Gastroesophageal sphincter (tissue), 4 donors: ENCODE measurements at regions not wholly inside any gene's neighbourhood (a gene's known extent, or its start where the extent isn't known, plus 50 kb on each side); places are given as distances from the start of the nearest gene placed in this dataset.

Source experiments
- ATAC-seq: fragments of 150-250 bp; one replicate; pipeline ENCODE4 v1.9.1; 2016; ENCODE audit warnings: mild to moderate bottlenecking, moderate library complexity
- H3K27ac ChIP-seq, 4 donors: fragments of 200-600 bp; sonication (generic) in 3 of 4; 1 replicate in 3 of 4; 2 replicates in 1 of 4; pipeline ENCODE4 v1.5.1; 2016 to 2019
- H3K27me3 ChIP-seq: fragments of 200-600 bp; sonication (generic); one replicate; pipeline ENCODE4 v1.5.1; 2019
- H3K36me3 ChIP-seq, 2 donors: fragments of 200-600 bp; sonication (generic); one replicate each; pipeline ENCODE4 v1.5.1; 2019; ENCODE audit warnings: control low read depth in 1 of 2
- H3K4me1 ChIP-seq, 3 donors: fragments of 200-600 bp; sonication (generic); 1 replicate in 2 of 3; 2 replicates in 1 of 3; pipeline ENCODE4 v1.5.1; 2016 to 2019; ENCODE audit warnings: control low read depth in 2 of 3
- H3K4me3 ChIP-seq, 2 donors: fragments of 200-600 bp; sonication (generic); one replicate each; pipeline ENCODE4 v1.5.1; 2019; ENCODE audit warnings: mild to moderate bottlenecking in 1 of 2, moderate library complexity in 1 of 2
- H3K9me3 ChIP-seq, 3 donors: fragments of 200-600 bp; sonication (generic); one replicate each; pipeline ENCODE4 v1.5.1; 2017 to 2019; ENCODE audit warnings: control low read depth in 2 of 3
- CTCF ChIP-seq, 4 experiments: fragments of 200-600 bp in 2 of 4; fragments of 450-650 bp in 2 of 4; sonication (generic) in 1 of 4; IDR thresholded peaks; one replicate each; pipeline ENCODE4 v1.5.1; 2017 to 2019; ENCODE audit warnings: antibody characterized with exemption in 4 of 4, mild to moderate bottlenecking in 2 of 4, moderate library complexity in 2 of 4
- EP300 ChIP-seq: sonication (generic); formaldehyde crosslinking; IDR thresholded peaks from one replicate; pipeline ENCODE4 v1.6.1; 2017; ENCODE audit warnings: antibody characterized with exemption, mild to moderate bottlenecking
- POLR2A ChIP-seq, 2 donors: fragments of 450-650 bp; IDR thresholded peaks; one replicate each; pipeline ENCODE4 v1.6.1; 2017; ENCODE audit warnings: antibody characterized with exemption in 2 of 2, mild to moderate bottlenecking in 2 of 2, moderate library complexity in 1 of 2
- POLR2AphosphoS5 ChIP-seq: sonication (generic); formaldehyde crosslinking; IDR thresholded peaks from one replicate; pipeline ENCODE4 v1.6.1; 2017; ENCODE audit warnings: antibody characterized with exemption
- WGBS, 2 donors: methylation state at CpG; one replicate each; pipeline ENCODE4 v1.1.5; 2018; ENCODE audit warnings: low coverage in 1 of 2; 5-methylcytosine and 5-hydroxymethylcytosine counted together

- H3K27me3 ChIP-seq = no peaks in the 10 kb centered on the region
- no peaks in the 10 kb centered on the region for H3K9me3 ChIP-seq
- 81 to 92% methylated on average over 3 to 8 of the region's 14 CpGs for WGBS, 2 donors
- peaks cover 0 to 9% of the 10 kb centered on the region in 2 donors for H3K36me3 ChIP-seq
- TF ChIP-seq POLR2A (IDR thresholded peaks at IDR 0.05) = no peak
- TF ChIP-seq POLR2AphosphoS5 = no peak
- TF ChIP-seq CTCF (IDR thresholded peaks at IDR 0.05) = no peak
- H3K4me3 ChIP-seq = no peak overlapping the region
- no peak for ATAC-seq
- no peaks in the 10 kb centered on the region for H3K4me1 ChIP-seq
- H3K27ac ChIP-seq = no peak overlapping the region
Observed at GRCh38 chr5:1961304-1961946, 78.7 kb upstream of the IRX4 start.

GRCh38 chr5:1960595-1961303 is 78.0 kb upstream of the IRX4 start:
- peaks cover 0 to 9% of the 10 kb centered on the region in 2 donors for H3K36me3 ChIP-seq
- H3K27ac ChIP-seq = no peak overlapping the region
- H3K9me3 ChIP-seq = no peaks in the 10 kb centered on the region
- no peak overlapping the region for H3K4me3 ChIP-seq
- H3K27me3 ChIP-seq = no peaks in the 10 kb centered on the region
- H3K4me1 ChIP-seq = no peaks in the 10 kb centered on the region
- WGBS, 2 donors = 95% methylated on average over 4 to 6 of the region's 8 CpGs
- no peak for TF ChIP-seq POLR2A (IDR thresholded peaks at IDR 0.05)
- no peak for TF ChIP-seq CTCF (IDR thresholded peaks at IDR 0.05)
- TF ChIP-seq EP300 = no peak
- ATAC-seq = no peak

- Histone ChIP-seq H3K9me3 (no peaks in the 10 kb centered on the region), H3K27ac (no peak overlapping the region), H3K36me3 (peaks cover 0 to 9% of the 10 kb centered on the region in 2 donors), H3K4me1 (no peaks in the 10 kb centered on the region), H3K4me3 (no peak overlapping the region), H3K27me3 (no peaks in the 10 kb centered on the region)
- no peak for ATAC-seq
- TF ChIP-seq EP300 (no peak), POLR2A (IDR thresholded peaks at IDR 0.05) (no peak), CTCF (IDR thresholded peaks at IDR 0.05) (no peak), POLR2AphosphoS5 (no peak)
- 83 to 90% methylated on average over 10 to 13 of the region's 27 CpGs for WGBS, 2 donors
Observed at GRCh38 chr5:1959725-1960581, 77.2 kb upstream of the IRX4 start.

- no peaks in the 10 kb centered on the region for H3K4me1 ChIP-seq
- WGBS, 2 donors = 70 to 75% methylated on average over 2 to 7 of the region's 7 CpGs
- no peak for ATAC-seq
- H3K9me3 ChIP-seq = no peaks in the 10 kb centered on the region
- no peak overlapping the region for H3K27ac ChIP-seq
- TF ChIP-seq CTCF (IDR thresholded peaks at IDR 0.05) (no peak), EP300 (no peak), POLR2A (IDR thresholded peaks at IDR 0.05) (no peak), POLR2AphosphoS5 (no peak)
- H3K27me3 ChIP-seq = no peaks in the 10 kb centered on the region
- H3K4me3 ChIP-seq = no peak overlapping the region
- H3K36me3 ChIP-seq = peaks cover 0 to 9% of the 10 kb centered on the region in 2 donors
Observed at GRCh38 chr5:1959231-1959630, 76.5 kb upstream of the IRX4 start.
